LNCaP clone FGC (cell line): ENCODE measurements at regions not wholly inside any gene's neighbourhood (a gene's known extent, or its start where the extent isn't known, plus 50 kb on each side); places are given as distances from the start of the nearest gene placed in this dataset.

Experiments used
- DNase-seq: peaks from one replicate; pipeline ENCODE4 v3.0.0-alpha.2; 2011; ENCODE audit warnings: low read depth
- H3K4me3 ChIP-seq: 2 replicates; pipeline ENCODE4 v1.5.1; 2011; ENCODE audit warnings: mild to moderate bottlenecking, low read depth, low read length, control low read depth
- CTCF ChIP-seq: IDR thresholded peaks from 2 replicates; pipeline ENCODE4 v1.5.1; 2012; ENCODE audit warnings: mild to moderate bottlenecking; ENCODE audit not compliant: control insufficient read depth, insufficient read depth; ENCODE audit errors: extremely low read depth

- no peak for TF ChIP-seq CTCF
- DNase-seq, result no peak
Observed at GRCh38 chr1:30371888-30372791, 351.2 kb downstream of the MATN1 start.

GRCh38 chr1:30371179-30371788 lies 352.1 kb downstream of the MATN1 start:
- H3K4me3 ChIP-seq, result no peak overlapping the region
- DNase-seq, result no peak
- TF ChIP-seq CTCF, result no peak

More at GRCh38 chr1:30371888-30372791, 351.2 kb downstream of the MATN1 start:
- no peak overlapping the region for H3K4me3 ChIP-seq

GRCh38 chr1:30368651-30369240 lies 354.6 kb downstream of the MATN1 start:
- no peak overlapping the region for H3K4me3 ChIP-seq
- TF ChIP-seq CTCF, result no peak
- no peak for DNase-seq

GRCh38 chr1:30366911-30367310 lies 356.5 kb downstream of the MATN1 start:
- DNase-seq, result no peak
- TF ChIP-seq CTCF, result no peak
- H3K4me3 ChIP-seq, result no peak overlapping the region

- H3K4me3 ChIP-seq, result no peak overlapping the region
- no peak for DNase-seq
- no peak for TF ChIP-seq CTCF
Observed at GRCh38 chr1:30366199-30366598, 357.2 kb downstream of the MATN1 start.

- no peak for DNase-seq
- no peak for TF ChIP-seq CTCF
Observed at GRCh38 chr1:30365596-30365995, 357.8 kb downstream of the MATN1 start.

More at GRCh38 chr1:30365596-30365995, 357.8 kb downstream of the MATN1 start:
- no peak overlapping the region for H3K4me3 ChIP-seq
